ELR (cell line): ENCODE measurements at regions not wholly inside any gene's neighbourhood (a gene's known extent, or its start where the extent isn't known, plus 50 kb on each side); places are given as distances from the start of the nearest gene placed in this dataset.
"Not testable (repeated sequence)": the region's sequence is repeated elsewhere in the genome, so short reads cannot be mapped to it uniquely, and the experiment has no call there.

Source experiments
- DNase-seq: peaks from one replicate; pipeline ENCODE4 v3.0.0-alpha.2; 2015; ENCODE audit warnings: low read depth

DNA sequence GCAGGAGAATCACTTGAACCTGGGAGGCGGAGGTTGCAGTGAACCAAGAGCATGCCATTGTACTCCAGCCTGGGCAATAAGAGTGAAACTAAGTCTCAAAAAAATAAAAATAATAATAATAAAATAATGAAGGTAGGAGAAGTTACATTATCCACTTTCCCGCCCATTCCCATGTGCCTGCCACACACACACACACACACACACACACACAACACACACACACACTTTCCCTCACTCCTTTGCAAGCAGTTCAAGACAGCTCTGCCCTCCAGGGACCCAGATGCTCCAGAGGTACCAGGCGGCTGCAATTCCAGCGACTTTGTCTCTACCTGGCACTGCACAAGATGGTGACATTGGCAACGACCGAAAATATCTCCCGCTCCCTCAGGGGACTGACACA, 224.8 kb upstream of the JARID2 start:
- DNase-seq = no peak

DNA sequence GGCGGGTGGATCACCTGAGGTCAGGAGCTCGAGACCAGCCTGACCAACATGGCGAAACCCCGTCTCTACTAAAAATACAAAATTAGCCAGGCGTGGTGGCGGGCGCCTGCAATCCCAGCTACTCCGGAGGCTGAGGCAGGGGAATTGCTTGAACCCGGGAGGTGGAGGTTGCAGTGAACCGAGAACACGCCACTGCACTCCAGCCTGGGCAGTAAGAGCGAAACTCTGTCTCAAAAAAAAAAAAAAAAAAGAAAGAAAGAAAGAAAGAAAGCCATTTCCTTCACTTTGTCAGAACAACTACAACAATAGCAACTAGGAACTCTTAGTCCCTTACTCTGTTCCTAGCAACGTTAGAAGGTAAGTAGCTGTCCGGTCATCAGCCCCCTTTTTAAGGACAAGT, 222.9 kb upstream of the JARID2 start:
- DNase-seq = not testable (repeated sequence)

DNA sequence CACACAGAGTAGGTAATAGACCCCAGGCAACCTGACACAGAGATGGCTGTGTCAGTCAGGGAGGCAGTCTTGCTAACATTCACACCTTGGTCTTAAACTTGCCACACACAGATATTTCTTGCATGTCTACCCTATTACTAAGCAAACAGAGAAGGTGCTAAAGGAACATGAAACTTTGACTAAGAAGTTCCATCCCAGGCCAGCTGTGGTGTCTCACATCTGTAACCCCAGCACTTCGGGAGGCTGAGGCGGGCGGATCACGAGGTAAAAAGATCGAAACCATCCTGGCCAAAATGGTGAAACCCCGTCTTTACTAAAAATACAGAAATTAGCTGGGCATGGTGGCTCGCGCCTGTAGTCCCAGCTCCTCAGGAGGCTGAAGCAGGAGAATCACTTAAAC, 222.4 kb upstream of the JARID2 start:
- no peak for DNase-seq

DNA sequence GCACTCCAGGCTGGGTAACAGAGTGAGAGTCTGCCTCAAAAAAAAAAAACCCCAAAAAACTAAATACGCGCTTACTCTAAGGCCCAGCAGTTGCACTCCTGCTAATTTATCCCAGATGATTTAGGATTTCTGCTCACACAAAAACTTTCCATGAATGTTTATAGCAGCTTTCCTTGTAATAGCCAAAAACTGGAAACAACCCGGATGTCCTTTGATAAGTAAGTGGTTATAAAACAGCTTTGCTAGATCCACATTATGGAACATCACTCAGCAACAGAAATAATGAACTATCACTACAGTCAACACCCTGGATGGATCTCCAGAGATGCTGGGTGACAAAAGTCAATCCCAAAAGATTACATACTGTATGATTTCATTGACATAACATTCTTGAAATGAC, 220.4 kb upstream of the JARID2 start:
- DNase-seq = no peak

DNA sequence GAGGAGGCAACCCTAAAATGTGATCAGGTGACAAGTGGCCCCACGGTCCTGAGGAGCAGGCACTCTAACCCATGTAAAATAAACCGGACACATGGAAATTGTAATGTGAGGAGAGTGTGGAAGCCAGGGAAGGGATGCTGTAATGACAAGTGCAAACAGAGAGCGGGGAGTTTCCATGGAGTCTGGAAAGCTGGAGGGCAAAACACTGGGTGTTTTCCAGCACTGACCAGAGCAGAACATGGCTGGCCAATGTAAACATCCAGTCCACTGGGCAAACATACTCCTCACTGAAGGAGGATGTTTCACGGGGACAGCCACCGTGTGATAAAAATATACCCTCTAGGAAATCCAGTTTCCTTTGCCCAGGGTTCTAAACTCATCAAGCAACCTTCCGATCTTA, 219.0 kb upstream of the JARID2 start:
- DNase-seq = no peak

DNA sequence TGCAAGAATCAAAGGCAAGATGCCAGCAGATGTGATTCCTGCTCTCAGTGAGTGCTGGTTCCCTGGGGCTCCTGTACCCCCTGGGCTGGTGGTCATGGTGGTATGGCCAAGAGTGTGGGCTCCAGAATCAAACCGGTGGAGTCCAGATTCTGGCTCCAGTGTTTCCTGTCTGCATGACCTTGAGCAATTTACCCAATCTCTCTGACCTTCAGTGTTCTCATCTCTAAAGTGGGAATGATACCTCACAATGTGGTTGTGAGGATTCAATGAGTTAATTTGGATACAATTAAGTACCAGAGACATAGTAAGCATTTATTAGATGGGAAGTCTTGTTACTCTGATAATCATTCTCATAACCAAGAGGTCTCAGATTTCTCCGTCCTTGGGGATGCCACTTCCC, 218.4 kb upstream of the JARID2 start:
- DNase-seq = no peak

DNA sequence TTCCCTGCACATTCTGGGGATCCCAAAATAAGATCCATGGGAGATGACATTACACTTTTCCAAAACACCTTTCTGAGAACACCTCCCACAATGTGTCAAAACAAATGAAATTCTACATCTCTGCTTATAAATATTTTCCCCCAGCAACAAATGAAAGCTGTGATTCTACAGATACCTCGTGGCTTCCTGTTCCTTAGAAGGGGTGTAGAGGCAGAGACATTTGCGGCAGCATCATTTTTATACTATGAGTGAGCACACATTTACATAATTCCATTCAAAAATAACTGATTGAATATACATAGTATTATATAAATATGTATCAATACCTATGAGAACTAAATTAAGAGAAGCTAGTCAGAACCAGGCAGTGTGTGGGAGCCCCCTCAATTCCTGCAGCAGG, 213.9 kb upstream of the JARID2 start:
- DNase-seq = no peak

DNA sequence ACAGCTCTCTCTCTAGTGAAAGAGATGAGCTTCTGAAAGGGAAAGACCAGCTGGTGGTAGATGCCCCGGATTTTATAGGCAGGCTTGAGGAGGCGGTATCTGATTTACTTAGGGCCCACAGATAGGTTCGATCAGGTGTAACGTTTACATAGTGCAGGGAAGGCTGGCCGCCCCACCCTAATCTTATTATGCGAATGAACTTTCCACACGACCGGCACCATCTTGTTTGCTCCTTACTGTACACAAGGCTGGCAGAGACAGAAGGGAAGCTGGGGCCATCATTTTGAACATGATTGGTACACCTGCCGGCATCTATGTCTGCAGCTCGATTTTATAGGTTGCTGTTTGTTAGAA, 212.0 kb upstream of the JARID2 start:
- DNase-seq = no peak

DNA sequence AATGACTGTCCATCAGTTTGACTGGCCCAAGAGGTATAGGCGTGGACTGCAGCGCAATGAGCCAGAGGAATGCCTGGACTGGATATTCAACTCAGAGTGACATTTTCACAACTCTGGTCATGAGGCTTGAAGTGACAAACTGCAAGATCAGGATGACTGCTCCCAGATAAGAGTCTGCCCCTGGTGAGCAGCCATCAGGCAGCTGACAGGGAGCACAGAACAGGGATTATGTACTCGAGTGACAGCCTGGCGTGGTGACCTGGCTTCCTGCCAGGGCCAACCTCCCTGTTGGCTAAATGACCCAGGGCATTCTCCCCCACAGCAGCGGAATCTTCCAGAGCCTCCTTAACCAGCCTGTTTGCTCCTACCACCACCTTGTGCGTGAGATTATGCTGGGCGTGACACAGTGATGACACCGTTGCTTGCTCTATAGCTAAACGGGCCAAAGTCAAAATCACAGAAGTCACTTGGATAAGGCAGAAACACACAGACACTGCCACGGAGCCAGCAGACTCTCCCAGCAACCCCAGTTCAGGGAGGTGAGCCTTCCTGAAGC, 209.1 kb upstream of the JARID2 start:
- no peak for DNase-seq

DNA sequence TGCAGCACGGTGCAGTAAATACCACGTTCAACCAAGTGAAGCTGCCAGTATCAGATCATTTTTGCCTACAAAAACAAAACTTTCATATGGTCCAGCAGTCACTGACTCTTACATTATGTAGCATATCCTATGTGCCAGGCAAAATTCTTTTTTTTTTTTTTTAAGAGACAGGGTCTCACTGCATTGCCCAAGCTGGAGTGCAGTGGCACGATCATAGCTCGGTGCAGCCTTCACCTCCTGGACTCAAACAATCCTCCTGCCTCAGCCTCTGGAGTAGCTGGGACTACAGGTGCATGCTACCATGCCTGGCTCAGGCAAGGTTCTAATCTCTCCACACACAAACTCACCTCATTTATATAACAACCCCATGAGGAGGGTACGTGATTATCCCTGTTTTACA, 208.6 kb upstream of the JARID2 start:
- DNase-seq = no peak

DNA sequence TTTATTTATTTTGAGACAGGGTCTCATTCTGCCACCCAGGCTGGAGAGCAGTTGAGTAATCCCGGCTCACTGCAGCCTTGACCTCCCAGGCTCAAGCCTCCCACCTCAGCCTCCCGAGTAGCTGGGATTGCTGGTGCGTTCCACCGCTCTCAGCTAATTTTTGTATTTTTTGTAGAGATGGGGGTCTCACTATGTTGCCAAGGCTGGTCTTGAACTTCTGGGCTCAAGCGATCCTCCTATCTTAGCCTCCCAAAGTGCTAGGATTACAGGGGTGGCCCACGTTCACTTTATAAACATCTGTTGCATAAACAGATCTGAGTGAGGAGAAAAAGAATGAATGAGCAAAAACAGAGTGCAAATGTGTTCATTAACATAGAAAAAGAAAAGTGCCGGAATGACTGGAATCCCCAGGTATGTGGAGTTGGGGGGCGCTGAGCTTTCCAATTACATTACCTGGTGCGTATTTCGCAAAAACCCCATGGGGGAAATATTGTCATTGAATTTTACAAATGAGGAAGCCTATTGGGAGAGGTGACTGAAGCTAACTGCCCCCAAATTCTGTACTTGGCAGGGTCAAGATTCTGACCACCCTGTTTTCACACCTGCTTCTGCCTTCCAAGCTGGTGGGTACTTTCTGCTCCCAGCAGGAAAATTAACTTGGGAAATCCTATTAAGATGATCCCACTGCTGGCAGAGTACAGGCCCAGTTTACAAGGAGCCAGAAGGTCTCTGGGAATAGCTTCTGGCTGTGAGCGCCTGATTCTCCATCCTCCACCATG, 207.7 kb upstream of the JARID2 start:
- no peak for DNase-seq

DNA sequence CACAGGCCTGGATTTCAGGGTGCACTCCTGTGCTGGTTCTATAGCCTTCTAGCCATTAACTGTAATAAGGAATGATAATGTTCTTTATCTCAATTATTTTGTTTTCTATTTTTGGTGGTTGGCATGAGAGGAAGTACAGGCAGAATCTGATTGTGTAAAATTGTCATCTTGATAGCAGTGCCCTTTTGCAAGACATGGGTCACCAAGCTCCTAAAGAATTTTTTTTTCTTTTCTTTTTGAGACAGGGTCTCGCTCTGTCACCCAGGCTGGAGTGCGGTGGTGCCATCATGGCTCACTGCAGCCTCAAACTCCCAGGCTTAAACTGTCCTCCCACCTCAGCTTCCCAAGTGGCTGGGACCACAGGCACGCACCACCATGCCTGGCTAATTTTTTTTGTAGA, 206.7 kb upstream of the JARID2 start:
- DNase-seq = no peak

DNA sequence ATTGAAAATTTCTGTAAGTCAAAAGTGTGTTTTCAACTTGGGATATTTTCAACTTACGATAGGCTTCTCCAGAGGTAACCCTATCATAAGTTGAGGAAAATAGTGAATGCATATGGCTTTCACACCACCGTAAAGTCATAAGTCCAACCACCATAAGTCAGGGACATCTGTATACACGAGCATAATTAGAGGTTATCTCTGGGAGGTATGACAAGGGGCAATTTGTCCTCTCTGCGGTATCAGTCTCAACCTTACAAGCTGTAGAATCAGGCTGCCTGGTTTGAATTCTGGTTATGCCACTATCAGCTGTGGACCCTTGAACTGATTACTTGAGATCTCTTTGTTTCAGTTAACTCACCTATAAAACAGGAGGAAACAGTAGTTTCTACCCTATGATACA, 202.9 kb upstream of the JARID2 start:
- no peak for DNase-seq

DNA sequence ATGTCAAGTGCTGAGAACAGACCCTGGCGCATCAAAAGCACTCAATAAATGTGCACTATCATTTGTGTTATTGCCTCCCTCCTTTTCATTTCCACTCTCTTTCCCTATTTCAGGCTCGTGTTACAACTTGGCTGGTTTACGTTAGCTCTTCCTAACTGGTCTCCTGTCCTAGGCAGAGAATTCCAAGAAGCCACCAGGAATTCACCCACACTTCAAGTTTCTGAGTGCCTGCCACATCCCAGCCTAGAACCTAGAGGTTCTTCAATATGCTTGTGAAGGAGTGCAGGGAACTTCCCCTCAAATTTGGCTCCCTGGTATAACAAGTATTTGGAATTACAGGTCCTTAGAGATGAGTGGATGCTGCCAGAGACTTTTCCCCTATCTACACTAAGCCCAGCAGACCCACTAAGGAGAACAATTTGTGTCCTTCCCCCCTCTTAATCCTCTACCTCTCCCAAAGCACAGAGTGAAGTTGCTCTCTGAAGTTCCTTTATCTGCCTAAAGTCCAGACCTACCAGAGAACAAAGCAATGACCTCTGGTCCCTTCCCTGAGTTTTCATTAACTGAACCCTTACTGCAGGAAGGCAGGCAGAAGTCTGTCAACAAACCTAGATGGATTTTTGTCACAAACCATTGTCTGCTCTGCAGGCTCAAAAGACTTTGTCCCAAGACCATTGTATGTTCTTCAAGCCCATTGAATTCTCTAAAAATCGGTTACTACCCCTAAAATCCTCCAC, 201.6 kb upstream of the JARID2 start:
- no peak for DNase-seq

DNA sequence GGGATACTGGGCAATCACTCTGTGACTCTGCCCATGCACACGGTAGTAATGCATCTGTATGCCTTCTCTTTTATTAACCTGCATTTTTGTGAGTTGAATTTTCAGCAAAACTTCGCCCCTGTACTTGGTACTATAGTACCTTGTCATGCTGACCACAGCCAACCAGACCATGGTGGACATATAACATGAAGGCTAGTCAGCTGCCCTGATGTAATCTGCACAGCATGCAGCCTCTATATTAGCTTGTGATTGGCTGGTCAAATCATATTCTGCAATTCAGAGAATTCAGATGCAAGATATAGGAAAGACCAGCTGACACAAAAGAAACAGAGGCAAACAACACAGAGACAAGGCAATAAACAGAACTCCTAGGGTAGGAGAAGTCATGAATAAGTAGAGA, 200.9 kb upstream of the JARID2 start:
- DNase-seq = no peak

DNA sequence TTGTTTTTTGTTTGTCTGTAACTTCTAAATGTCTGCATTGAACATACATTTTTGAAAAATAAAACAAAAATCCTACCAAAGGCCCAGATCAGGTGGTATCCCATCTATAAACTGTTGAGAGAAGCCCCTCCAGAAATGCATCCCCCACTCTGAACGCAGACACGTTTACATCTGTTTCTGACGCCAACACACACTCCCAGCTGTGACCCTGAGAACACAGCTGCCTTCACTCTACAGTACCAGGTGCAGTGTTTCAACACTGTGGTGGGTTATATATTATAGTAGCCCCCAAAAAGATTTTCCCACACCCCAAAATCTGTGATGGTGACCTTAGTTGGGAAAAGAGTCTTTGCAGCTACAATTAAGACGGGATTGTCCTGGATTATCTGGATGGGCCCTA, 199.1 kb upstream of the JARID2 start:
- DNase-seq = no peak

DNA sequence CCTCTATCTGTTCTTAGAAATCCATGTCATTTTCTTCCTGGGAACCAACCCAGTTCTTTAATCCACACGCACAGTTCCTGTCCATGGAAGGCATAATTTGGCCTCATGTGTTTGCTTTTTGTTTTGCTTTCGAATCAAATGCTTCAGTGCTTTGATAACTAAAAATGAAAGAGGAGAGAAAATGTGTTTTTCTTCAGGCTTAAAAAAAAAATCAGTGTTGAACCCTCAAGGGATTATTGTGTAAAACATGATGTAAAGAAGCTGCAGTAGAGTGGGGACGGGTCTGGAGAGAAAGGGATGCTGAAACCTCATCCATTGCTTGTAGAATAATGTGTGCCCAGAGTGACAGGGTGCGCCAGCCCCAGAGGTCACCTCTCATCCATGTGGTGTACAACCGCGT, 197.5 kb upstream of the JARID2 start:
- no peak for DNase-seq

DNA sequence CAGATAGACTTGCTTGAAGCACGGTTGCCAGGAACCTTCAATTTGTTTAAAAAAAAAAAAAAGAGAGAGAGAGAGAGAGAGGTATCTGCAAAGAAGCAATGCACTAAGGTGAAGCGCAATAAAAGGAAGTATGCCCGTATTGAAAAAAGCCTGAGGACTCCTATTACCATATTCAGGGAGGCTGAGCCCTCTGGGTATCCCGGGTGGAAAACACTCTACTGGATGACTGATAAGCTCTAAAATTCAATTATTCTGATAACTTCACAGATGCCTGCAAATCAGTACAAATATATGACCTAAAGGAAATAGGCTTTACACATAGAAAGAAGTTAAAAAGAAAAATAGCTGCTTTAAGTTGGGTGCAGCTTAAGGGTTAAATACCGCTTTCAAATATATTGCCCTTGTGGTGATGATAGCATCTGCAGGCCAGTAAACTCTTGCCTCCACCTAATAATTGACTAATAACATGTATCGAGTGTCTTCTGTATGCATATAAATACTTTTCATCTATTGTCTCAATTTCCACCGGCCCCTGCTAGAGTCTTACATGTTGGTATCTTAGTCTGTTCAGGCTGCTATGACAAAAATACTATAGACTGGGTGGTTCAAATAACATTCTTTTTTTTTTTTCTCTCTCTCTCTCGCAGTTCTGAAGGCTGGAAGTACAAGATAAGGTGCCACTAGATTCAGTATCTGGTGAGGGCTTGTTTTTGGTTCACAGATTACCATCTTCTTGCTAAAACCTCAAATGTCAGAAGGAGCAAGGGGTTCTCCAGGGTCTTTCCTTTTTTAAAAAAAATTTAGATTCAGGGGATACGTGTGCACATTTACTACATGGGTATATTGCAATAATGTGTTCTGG, 187.4 kb upstream of the JARID2 start:
- no peak for DNase-seq

DNA sequence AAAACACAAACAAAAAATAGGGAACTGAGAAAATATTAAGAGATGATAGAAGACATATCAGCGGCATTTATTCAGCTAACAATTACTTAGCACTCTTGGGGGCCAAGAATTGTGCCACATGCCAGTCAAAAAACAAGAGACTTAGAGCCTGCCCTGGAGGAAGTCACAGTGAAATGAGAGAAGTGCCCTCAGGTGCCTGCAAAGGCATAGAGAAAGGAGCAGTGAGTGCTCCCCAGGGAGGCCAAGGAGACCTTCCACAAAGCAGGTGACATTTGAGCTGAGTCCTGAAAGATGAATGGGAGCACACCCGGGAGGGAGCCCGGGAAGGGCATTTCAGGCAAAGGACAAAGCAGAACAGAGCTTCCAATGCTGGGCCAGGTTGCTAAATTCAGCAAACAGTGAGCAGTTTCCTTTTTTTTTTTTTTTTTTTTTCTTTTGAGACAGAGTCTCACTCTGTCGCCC, 184.7 kb upstream of the JARID2 start:
- DNase-seq = no peak

DNA sequence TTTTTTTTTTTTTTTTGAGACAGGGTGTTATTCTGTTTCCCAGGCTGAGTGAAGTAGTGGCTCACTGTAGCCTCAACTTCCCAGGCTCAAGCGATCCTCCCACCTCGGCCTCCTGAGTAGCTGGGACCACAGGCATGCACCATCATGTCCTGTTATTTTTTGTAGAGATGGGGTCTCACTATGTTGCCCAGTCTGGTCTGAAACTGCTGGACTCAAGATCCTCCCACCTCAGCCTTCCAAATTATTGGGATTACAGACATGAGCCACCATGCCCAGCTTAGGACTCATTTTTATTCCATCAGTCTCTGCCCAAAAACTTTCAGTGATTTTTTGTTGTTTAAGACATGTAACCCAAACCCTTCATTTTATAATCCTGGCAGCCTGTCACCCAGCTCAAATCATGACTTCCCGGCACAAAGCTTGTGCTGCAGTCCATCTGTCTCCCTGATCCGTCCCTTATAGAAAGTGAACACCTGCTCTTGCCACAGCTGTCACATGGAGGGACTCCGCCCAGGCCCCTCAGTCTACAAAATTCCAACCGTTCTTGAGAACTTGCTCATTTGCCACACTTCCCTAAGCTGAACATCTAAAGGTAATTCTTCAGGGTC, 183.9 kb upstream of the JARID2 start:
- DNase-seq = no peak

DNA sequence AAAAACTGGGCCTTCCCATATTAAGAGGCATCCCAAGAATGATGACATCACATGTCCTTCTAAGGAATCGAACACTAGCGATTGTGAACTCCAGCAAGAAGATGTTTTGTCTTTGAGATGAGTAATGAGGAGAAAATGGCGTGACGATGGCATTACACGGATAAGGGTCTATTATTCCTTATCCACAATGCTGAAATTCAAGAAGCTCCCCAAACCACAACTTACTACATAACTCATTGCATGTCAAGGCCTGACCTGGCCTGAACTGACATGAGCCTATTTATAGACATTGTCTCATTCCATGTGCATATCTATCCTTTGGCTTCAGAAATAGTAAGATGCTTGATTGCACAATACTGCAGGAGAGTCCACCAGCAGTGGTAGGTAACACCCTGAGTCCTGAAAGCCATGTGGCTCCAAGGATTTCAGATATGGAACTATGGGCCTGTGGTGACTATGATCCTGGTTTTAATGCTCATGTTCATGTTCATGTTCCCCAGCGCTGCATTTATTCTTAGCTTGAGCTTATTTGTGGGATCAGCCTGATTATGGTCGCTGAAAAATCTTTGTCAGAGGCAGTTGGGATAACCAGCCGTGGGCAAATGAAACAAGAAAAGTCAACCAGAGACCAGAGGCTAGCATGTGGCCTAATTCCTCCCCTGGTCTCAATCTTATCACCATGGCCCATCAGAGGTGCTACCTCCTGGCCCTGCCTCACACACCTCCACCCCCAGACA, 183.2 kb upstream of the JARID2 start:
- DNase-seq = peak; percentile 74
